Left hindlimb (tissue), 1 donor: ENCODE measurements at regions not wholly inside any gene's neighbourhood (a gene's known extent, or its start where the extent isn't known, plus 50 kb on each side); places are given as distances from the start of the nearest gene placed in this dataset.
A peak's percentile ranks its signal among the peaks of the same experiment; 100 is the strongest.

Source experiments
- DNase-seq: peaks from one replicate; pipeline ENCODE4 v3.0.0-alpha.2; 2018

GRCh38 chr1:80076469-80076868 lies 1069.9 kb upstream of the ADGRL4 start:
- DNase-seq: no peak

GRCh38 chr1:80075351-80075750 lies 1068.8 kb upstream of the ADGRL4 start:
- DNase-seq: no peak

GRCh38 chr1:80072563-80072962 lies 1066.0 kb upstream of the ADGRL4 start:
- DNase-seq: no peak

- DNase-seq: no peak
Measured at GRCh38 chr1:80066060-80066459, 1059.5 kb upstream of the ADGRL4 start.

- no peak for DNase-seq
Measured at GRCh38 chr1:80064524-80064923, 1058.0 kb upstream of the ADGRL4 start.

GRCh38 chr1:80059940-80060339 lies 1053.4 kb upstream of the ADGRL4 start:
- no peak for DNase-seq

- no peak for DNase-seq
Measured at GRCh38 chr1:80056179-80056578, 1049.6 kb upstream of the ADGRL4 start.

GRCh38 chr1:80054129-80054528 lies 1047.6 kb upstream of the ADGRL4 start:
- DNase-seq: no peak

GRCh38 chr1:80053613-80054012 lies 1047.1 kb upstream of the ADGRL4 start:
- DNase-seq: no peak

- DNase-seq: no peak
Measured at GRCh38 chr1:80050523-80050922, 1044.0 kb upstream of the ADGRL4 start.

GRCh38 chr1:80050085-80050484 lies 1043.6 kb upstream of the ADGRL4 start:
- DNase-seq: no peak

GRCh38 chr1:80048716-80049115 lies 1042.2 kb upstream of the ADGRL4 start:
- no peak for DNase-seq

GRCh38 chr1:80047791-80048190 lies 1041.3 kb upstream of the ADGRL4 start:
- DNase-seq: no peak

GRCh38 chr1:80044662-80045061 lies 1038.1 kb upstream of the ADGRL4 start:
- no peak for DNase-seq

GRCh38 chr1:80036690-80037432 lies 1030.3 kb upstream of the ADGRL4 start:
- DNase-seq: no peak

- DNase-seq: no peak
Measured at GRCh38 chr1:80023358-80023757, 1016.8 kb upstream of the ADGRL4 start.

- no peak for DNase-seq
Measured at GRCh38 chr1:80021891-80022290, 1015.4 kb upstream of the ADGRL4 start.

GRCh38 chr1:80018348-80018747 lies 1011.8 kb upstream of the ADGRL4 start:
- no peak for DNase-seq

- no peak for DNase-seq
Measured at GRCh38 chr1:80008934-80009333, 1002.4 kb upstream of the ADGRL4 start.

- DNase-seq: no peak
Measured at GRCh38 chr1:80003250-80003649, 996.7 kb upstream of the ADGRL4 start.

- no peak for DNase-seq
Measured at GRCh38 chr1:79988401-79988800, 981.9 kb upstream of the ADGRL4 start.

GRCh38 chr1:79982211-79982610 lies 975.7 kb upstream of the ADGRL4 start:
- DNase-seq: peak; percentile 93

GRCh38 chr1:79981481-79981880 lies 975.0 kb upstream of the ADGRL4 start:
- DNase-seq: no peak

GRCh38 chr1:79979346-79979745 lies 972.8 kb upstream of the ADGRL4 start:
- no peak for DNase-seq

- no peak for DNase-seq
Measured at GRCh38 chr1:79976287-79976686, 969.8 kb upstream of the ADGRL4 start.
